ENCODE measurements at regions not wholly inside any gene's neighbourhood (a gene's known extent, or its start where the extent isn't known, plus 50 kb on each side); places are given as distances from the start of the nearest gene placed in this dataset.
"Not testable (repeated sequence)": the region's sequence is repeated elsewhere in the genome, so short reads cannot be mapped to it uniquely, and the experiment has no call there.

- DNase-seq = no peak
These were observed 105.1 kb downstream of the SPRY1 start for GRCh38 chr4:123501733-123502132.

DNA sequence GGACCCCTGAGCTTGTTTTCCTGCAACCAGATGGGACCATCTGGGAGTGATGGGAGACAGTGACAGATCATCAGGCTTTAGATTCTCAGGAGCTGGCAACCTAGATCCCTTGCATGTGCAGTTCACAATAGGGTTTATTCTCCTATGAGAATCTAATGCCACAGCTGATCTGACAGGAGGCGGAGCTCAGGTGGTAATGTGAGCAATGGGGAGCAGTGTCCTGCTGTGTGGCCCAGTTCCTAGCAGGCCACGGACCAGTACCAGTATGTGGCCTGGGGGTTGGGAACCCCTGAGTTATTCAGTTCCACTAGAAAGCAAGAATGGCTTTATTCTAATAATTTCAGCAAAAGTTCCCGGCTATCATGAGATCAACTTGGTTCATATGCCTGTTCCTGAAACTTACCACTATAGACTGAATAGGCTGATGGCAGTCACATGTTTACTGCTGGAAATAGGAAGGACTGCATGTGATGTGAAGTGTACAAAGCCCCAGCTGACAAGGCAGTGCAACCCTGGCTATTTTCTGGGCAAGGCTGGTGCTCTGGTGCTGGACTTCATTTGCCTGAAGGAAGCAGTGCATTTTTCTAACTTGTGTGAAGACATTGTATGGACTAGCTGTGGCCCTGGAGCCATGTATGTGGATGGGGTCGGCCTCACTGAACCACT lies 107.2 kb downstream of the SPRY1 start:
- no peak for DNase-seq

GRCh38 chr4:123505095-123506010 lies 108.8 kb downstream of the SPRY1 start:
- no peak for DNase-seq

DNA sequence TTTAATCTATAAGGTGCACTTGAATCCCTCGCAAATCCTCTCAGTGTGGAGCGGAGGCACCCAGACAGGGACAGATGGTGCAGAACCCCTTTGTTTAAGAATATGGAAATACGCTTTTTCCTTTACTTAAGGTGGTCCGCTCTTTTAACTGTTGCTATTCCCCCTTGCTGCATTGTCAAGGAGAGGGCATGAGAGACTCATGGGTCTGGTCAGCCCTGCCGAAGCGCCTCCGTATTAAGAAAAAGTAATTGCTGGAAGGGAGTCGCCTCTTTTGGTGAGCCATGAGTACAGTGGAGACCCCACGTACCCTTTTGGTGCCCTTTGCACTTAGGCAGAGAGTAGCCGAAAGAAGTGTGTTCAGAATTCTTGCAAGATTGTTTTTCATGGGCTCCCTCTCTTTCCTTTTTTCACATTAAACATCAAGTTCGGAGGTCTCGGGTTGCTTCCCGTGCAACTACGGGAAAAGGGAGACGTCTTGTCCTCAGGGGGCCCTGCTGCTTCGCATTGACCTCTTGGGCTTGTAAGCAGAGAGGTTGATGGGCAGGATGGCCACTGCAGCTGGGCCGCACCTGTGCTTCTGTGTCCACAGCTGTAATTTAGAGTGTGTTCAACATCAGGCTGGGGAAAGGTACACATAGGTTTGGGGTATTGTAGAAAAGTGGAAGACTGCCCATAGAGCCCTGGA lies 109.6 kb downstream of the SPRY1 start:
- no peak for DNase-seq

GRCh38 chr4:123507376-123507775 lies 110.8 kb downstream of the SPRY1 start:
- no peak for DNase-seq

DNA sequence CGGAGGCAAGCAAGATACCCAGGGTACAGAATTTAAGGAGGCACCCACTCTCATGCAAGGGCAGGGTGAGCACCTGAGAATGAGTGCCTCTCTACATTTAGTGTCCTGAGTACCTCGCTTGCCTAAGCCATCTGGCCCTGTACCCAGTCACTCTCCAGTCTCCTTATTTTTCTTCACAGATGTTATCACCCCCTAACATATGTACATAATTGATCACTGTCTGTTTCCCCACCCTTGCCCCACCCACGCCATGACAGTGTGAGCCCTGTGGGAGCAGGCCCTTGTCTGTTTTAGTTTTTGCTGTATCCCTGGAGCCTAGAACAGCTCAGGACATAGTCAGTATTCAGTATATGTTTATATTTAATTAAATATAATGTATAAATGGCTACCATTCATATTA lies 113.6 kb downstream of the SPRY1 start:
- DNase-seq = no peak

- no peak for DNase-seq
These were observed 114.1 kb downstream of the SPRY1 start for GRCh38 chr4:123510659-123511058.

- no peak for DNase-seq
These were observed 120.0 kb downstream of the SPRY1 start for GRCh38 chr4:123516576-123516975.

DNA sequence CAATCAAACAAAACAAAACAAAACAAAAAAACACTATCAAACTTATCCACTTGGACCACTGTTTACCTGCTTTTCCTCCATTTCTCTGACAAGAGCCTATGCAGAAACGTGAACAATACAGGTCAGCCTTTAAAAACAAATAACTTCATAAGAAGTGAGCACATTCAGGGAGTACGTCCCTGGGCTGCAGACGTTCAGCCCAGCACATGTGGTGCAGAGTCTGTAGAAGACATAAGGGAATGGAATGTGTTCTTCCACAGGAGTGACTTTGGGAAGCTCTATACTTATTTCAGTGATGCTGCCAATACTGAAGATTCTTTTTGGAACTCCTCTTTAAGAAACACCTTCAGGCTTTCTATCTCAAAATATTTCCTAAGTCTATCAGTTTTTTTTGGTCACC lies 120.6 kb downstream of the SPRY1 start:
- no peak for DNase-seq

DNA sequence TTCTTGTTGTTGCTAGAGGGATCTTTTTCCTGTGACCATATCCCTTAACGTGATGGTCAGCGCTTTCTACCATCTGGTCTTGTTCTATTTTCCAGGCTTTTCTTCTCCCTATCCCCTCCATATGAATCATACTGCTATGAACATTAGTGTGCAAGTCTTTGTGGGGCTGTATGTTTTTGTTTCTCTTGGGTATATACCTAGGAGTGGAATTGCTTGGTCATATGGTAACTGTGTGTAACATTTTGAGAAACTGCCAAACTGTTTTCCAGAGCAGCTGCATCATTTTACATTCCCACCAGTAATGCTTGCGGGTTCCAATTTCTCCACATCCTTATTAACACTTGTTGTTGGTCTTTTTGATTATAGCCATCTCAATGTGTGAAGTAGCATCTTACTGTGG lies 121.4 kb downstream of the SPRY1 start:
- DNase-seq = no peak

DNA sequence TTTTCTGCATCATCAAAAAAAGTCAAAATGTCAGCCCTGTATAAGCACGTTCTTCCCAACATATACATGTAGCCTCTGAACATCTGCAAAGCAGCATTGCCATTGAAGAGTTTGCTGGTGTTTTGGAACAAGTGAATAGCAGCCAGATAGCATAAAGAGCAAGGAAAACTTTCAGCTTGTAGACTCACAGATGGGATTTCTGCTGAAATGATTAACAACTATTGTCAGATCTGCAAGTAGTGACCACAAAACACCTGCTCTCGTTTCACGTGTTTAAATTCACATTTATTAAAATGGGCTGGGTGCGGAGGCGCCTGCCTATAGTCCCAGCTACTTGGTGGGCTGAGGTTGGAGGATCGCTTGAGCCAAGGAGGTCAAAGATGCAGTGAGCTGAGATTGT lies 123.7 kb downstream of the SPRY1 start:
- no peak for DNase-seq

DNA sequence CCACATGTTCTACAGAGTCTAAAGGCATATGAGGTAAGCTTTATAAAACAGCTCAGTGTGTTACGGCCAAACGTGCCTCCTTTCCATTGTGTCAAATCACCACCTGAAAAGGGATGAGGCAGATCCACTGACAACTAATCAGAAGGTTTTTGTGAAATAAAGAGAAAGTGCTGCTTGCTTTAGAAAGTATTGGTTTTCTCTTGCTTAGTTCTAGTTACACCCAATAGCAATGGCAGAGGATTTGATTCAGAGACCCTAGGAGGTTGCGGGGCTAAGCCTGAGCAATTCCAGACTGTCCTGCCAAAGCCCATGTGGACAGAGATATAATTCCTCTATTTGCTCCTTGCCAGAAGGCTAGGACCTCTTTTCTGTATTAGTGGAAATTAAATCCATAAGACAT lies 125.5 kb downstream of the SPRY1 start:
- no peak for DNase-seq

DNA sequence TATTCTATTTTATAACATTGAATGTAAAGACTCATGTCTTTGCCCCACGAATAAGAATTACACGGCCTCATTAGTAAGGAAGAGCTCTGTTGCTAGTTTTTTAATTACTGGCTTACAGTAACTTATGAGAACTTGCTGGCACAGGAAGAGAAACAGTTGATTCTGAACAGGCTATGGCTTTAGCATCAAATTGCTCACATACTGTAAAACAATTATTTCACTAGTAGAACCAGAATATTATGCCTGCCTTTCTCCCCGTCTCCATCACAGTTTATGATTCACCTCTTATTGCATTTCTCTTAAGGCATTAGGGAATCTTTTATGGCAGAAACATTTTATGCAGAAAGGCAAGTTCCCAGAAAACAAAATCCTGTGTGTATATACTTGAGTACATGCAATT lies 126.1 kb downstream of the SPRY1 start:
- DNase-seq = no peak

GRCh38 chr4:123524958-123525628 lies 128.5 kb downstream of the SPRY1 start:
- no peak for DNase-seq

DNA sequence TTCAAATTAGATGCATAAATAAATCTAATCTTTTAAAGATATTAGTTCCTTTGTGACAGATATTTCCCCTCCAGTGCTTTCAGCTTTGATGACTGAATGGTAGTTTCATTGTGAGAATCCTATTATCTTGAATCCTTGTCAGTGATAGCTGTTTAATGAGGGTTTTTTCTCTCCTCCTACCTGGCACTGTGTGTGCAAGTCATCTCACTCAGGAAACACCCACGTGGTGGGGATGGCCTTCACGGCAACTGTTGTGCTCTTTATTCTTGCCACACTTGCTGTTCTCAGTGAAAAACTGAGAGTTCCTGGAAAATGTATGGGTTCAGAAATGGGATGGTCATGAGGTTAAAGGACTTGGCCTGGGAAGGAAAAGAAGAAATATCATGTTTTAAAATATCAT lies 129.9 kb downstream of the SPRY1 start:
- DNase-seq = no peak

- DNase-seq = no peak
These were observed 132.1 kb downstream of the SPRY1 start for GRCh38 chr4:123528501-123529277.

DNA sequence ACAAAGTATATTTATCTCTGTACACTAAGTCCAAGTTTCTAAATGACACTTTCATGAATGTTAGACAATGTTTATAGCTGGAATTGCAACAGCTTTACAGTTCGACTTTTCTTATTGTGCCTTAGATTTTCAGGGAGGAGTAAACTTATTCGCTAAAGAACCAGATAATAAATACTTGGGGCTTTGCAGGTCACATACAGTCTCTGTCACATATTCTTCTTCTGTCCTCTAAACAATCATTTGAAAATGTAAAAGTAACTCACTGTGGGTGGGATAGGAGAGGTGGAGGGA lies 132.6 kb downstream of the SPRY1 start:
- no peak for DNase-seq

DNA sequence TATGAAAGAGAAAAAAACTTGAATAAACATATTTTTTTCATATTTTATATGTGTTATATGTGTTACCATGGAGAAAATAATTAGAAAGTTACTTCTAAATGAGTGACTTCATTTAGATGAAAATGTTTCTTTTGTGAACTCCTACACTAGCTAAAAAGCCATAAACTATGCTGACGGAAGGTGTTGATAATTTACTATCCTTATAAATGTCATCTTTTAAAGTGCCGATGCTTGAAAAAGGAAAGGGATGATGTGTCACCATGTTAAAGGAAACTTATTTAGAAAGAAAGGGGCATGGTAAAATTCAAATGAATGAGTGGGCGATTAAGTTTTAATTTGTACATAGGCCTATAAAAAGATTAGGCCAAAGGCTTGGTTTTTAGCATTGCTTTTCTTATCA lies 133.8 kb downstream of the SPRY1 start:
- DNase-seq = no peak

DNA sequence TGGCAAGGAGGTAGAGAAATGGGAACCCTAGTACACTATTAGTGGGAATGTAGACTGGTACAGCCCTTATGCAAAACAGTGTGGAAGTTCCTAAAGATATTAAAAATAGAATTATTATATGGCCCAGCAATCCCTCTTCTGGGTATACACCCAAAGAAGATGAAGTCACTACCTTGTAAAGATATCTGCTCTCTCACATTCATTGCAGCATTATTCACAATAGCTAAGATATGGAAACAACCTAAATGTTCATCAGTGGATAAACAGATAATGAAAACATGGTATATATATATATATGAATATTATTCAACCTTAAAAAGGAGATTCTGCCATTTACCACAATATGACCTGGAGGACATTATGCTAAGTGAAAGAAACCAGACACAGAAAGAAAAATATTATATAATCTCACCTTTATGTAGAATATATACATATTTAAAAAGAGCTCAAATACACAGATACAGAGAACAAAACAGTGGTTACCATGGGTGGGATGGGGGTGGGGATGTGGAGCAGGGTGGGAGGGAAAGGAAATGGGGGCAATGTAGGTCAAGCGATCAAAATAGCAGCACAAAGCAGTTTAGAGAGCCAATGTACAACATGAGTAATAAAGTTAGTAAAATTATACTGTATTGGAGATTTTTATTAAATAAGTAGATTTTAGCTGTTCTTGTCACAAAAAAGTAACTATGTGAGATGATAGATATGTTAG lies 138.6 kb downstream of the SPRY1 start:
- no peak for DNase-seq

DNA sequence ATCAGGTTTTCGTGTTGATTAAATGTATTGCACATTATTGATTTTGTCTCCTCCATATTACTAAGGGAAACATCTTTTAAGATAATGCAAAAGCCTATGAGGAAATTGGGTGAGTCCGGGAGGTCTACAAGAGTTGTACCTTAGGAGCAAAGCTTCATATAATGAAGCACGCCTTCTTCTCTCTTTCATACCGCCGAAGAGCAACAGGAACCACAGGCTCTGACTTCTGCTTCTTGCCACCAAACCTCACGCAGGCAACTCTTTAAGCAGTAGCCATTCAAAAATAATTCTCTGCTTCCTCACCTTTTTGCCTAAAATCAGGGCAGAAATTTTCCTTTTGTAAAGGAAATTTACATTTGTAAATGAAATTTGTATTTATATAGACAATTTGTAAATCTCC lies 139.6 kb downstream of the SPRY1 start:
- DNase-seq = no peak

GRCh38 chr4:123537906-123538402 lies 141.4 kb downstream of the SPRY1 start:
- not testable (repeated sequence) for DNase-seq

Measured in CD4-positive, alpha-beta T cell treated with Interleukin-21 for 1 hour (primary cell).